ENCODE measurements at regions not wholly inside any gene's neighbourhood (a gene's known extent, or its start where the extent isn't known, plus 50 kb on each side); places are given as distances from the start of the nearest gene placed in this dataset.

- no peak overlapping the region for H3K27ac ChIP-seq
- TF ChIP-seq EP300 (IDR thresholded peaks at IDR 0.05) = no peak
- no peak for TF ChIP-seq POLR2A (IDR thresholded peaks at IDR 0.05)
- TF ChIP-seq CTCF (IDR thresholded peaks at IDR 0.05) = no peak
- TF ChIP-seq POLR2AphosphoS5 (IDR thresholded peaks at IDR 0.05) = no peak
- ATAC-seq (ENCODE audit: low FRiP score in 2 of 2) = no peak
- 86 to 93% methylated on average over 7 to 9 of the region's 9 CpGs for WGBS, 2 donors
- no peaks in the 10 kb centered on the region for H3K27me3 ChIP-seq
- no peaks in the 10 kb centered on the region for H3K4me1 ChIP-seq
- H3K9me3 ChIP-seq = no peaks in the 10 kb centered on the region
- no peaks in the 10 kb centered on the region for H3K36me3 ChIP-seq
- no peak for DNase-seq
- no peak overlapping the region for H3K4me3 ChIP-seq
These were observed 77.1 kb upstream of the IRX1 start for GRCh38 chr5:3518576-3518975.

GRCh38 chr5:3518051-3518450 lies 77.6 kb upstream of the IRX1 start:
- ATAC-seq (ENCODE audit: low FRiP score in 2 of 2) (no peak), DNase-seq (no peak)
- Histone ChIP-seq H3K27ac (no peak overlapping the region), H3K36me3 (no peaks in the 10 kb centered on the region), H3K4me1 (no peaks in the 10 kb centered on the region), H3K4me3 (no peak overlapping the region), H3K9me3 (no peaks in the 10 kb centered on the region), H3K27me3 (no peaks in the 10 kb centered on the region)
- 83 to 88% methylated on average over 11 of the region's 11 CpGs for WGBS, 2 donors
- TF ChIP-seq EP300 (IDR thresholded peaks at IDR 0.05) (no peak), CTCF (IDR thresholded peaks at IDR 0.05) (no peak), POLR2A (IDR thresholded peaks at IDR 0.05) (no peak), POLR2AphosphoS5 (IDR thresholded peaks at IDR 0.05) (no peak)

- TF ChIP-seq POLR2AphosphoS5 (IDR thresholded peaks at IDR 0.05) (no peak), EP300 (IDR thresholded peaks at IDR 0.05) (no peak), POLR2A (IDR thresholded peaks at IDR 0.05) (no peak), CTCF (IDR thresholded peaks at IDR 0.05) (no peak)
- no peaks in the 10 kb centered on the region for H3K9me3 ChIP-seq
- no peaks in the 10 kb centered on the region for H3K27me3 ChIP-seq
- H3K4me3 ChIP-seq = no peak overlapping the region
- ATAC-seq (ENCODE audit: low FRiP score in 2 of 2) (no peak), DNase-seq (no peak)
- no peak overlapping the region for H3K27ac ChIP-seq
- WGBS, 2 donors = 34 to 35% methylated on average over 9 of the region's 9 CpGs
- H3K4me1 ChIP-seq = no peaks in the 10 kb centered on the region
- H3K36me3 ChIP-seq = no peaks in the 10 kb centered on the region
These were observed 78.3 kb upstream of the IRX1 start for GRCh38 chr5:3517348-3517747.

- no peaks in the 10 kb centered on the region for H3K4me1 ChIP-seq
- ATAC-seq (ENCODE audit: low FRiP score in 2 of 2) (no peak), DNase-seq (no peak)
- 80 to 86% methylated on average over 13 of the region's 13 CpGs for WGBS, 2 donors
- no peaks in the 10 kb centered on the region for H3K36me3 ChIP-seq
- peaks cover 0 to 11% (median 0%) of the 10 kb centered on the region in 4 donors for H3K9me3 ChIP-seq
- TF ChIP-seq EP300 (IDR thresholded peaks at IDR 0.05) = no peak
- no peak for TF ChIP-seq POLR2A (IDR thresholded peaks at IDR 0.05)
- no peak for TF ChIP-seq CTCF (IDR thresholded peaks at IDR 0.05)
- no peak for TF ChIP-seq POLR2AphosphoS5 (IDR thresholded peaks at IDR 0.05)
- no peak overlapping the region for H3K27ac ChIP-seq
- no peaks in the 10 kb centered on the region for H3K27me3 ChIP-seq
- no peak overlapping the region for H3K4me3 ChIP-seq
These were observed 83.1 kb upstream of the IRX1 start for GRCh38 chr5:3512361-3513095.

GRCh38 chr5:3511934-3512333 lies 83.7 kb upstream of the IRX1 start:
- no peak for TF ChIP-seq POLR2AphosphoS5 (IDR thresholded peaks at IDR 0.05)
- no peak for TF ChIP-seq EP300 (IDR thresholded peaks at IDR 0.05)
- TF ChIP-seq POLR2A (IDR thresholded peaks at IDR 0.05) = no peak
- no peak for TF ChIP-seq CTCF (IDR thresholded peaks at IDR 0.05)
- ATAC-seq (ENCODE audit: low FRiP score in 2 of 2) (no peak), DNase-seq (no peak)
- H3K27me3 ChIP-seq = no peaks in the 10 kb centered on the region
- peaks cover 0 to 11% (median 0%) of the 10 kb centered on the region in 4 donors for H3K9me3 ChIP-seq
- 36 to 40% methylated on average over 7 of the region's 7 CpGs for WGBS, 2 donors
- H3K4me1 ChIP-seq = no peaks in the 10 kb centered on the region
- H3K27ac ChIP-seq = no peak overlapping the region
- H3K4me3 ChIP-seq = no peak overlapping the region
- H3K36me3 ChIP-seq = no peaks in the 10 kb centered on the region
